ENCODE measurements at regions not wholly inside any gene's neighbourhood (a gene's known extent, or its start where the extent isn't known, plus 50 kb on each side); places are given as distances from the start of the nearest gene placed in this dataset.
"Not testable (repeated sequence)": the region's sequence is repeated elsewhere in the genome, so short reads cannot be mapped to it uniquely, and the experiment has no call there.

DNA sequence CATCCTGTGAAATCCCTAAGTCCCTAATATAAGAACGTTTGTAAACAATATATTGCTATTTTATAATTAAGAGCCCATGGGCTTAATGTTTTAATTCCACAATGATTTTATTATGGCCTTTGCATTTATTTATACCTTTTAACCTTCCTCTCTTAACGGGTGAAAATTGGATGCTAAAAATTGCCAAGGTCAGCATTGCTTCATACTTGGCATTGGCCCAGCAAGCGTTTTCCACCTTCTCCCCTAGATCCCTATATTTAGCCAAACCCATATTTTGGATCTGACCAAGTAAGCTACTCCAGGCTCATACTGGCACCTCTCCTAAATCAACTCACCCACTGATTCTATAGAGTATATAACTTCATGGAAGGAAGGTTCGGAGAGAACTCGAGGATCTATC, 188.0 kb upstream of the NR2F2 start:
- no peak for DNase-seq (ENCODE audit: low read depth)

DNA sequence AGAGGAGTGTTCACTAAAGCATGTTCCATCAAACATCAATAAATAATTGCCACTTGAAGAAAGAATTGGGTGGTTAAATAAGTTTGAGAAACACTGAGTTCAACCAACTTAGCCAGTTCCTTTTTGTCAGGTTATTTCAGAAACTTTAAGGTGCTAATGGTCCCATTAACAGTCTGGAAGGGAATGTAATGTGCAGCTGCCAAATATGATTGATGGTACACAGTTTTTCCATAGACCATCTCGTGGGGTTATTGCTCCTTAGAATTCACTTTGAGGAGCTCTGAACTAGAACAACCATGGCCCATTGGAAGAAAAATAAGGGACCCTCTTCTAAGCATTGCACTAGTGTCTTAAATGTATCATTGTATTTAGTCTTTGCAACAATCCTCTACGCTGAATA, 185.8 kb upstream of the NR2F2 start:
- DNase-seq (ENCODE audit: low read depth): no peak

DNA sequence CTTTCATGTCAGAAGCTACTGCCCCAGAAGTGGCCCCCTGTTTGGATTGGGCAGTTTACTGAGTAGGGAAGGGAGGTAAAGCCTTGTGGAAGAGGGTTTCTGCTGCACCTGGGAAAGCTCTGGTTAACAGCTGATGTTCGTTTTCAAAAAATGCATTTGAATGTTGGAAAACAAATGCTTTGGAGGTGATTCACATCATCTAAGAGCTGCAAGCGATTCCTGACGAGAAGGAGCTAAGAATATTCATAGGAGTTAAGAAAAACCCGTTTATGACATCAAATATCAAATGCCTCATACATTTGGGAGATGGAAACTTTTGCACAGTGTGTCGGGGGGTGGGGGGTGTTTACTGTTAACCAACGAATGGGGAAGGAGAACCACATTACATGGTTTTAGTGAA, 183.8 kb upstream of the NR2F2 start:
- no peak for DNase-seq (ENCODE audit: low read depth)

DNA sequence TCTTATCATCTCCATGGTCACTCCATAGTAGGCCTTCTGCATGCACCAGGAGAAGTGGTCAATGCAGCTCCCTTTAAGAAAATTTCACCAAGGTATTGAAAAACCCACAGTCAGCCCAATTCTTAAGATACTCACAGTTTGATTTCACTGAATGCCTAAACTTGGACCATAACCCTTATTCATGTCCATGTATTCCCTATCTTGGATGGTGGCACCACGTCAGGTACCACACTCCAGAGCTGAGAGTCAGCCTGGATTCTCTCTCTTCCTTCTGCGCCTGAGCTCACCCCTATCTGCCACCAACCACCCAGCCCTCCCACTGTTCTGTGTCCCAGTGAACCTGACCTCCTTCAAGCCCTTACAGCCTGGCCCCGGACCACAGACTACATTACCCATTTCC, 183.2 kb upstream of the NR2F2 start:
- no peak for DNase-seq (ENCODE audit: low read depth)

DNA sequence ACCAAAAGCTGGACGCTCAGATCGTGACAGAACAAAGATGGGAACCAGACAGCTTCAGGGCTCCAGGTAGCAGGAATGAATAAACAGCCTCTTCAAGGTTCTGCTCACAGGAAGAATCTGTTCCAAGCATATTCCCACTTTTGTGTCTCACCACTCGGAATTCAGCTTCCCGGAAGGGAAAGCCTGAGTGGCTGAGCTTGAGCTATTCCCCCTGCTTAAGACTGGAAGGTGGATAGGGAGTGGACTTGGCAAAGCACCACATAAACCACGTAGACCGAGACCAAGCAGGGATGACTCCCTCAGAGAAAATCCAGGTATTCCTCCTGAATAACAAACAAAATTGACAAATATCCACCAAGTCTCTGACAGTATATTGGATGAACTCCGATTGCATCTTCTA, 180.2 kb upstream of the NR2F2 start:
- no peak for DNase-seq (ENCODE audit: low read depth)

DNA sequence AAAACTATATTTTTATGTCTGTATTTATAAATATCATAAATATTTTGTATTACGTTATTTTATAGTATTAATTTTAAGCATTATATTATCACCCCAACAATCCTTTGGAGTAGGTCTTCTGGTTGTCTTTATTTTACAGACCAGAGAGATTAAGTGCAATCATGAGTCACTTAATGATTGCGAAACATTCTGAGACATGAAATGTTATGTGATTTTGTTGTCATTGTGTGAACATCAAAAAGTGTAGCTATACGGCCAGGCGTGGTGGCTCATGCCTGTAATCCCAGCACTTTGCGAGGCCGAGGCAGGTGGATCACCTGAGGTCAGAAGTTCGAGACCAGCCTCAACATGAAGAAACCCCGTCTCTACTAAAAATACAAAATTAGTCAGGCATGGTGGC, 178.8 kb upstream of the NR2F2 start:
- DNase-seq (ENCODE audit: low read depth): not testable (repeated sequence)

DNA sequence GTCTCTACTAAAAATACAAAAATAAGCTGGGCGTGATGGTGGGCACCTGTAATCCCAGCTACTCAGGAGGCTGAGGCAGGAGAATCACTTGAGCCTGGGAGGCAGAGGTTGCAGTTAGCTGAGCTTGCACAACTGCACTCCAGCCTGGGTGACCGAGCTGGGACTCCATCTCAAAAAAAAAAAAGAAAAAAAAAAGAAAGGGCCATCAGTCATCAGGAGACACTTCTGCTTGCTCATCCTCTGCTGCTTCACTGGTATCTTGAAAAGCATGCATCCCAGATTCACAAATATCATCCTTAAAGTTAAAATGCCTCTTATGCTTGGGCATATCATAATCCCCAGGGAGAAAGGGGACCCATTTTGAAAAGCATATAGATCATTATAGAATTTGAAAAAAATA, 176.6 kb upstream of the NR2F2 start:
- DNase-seq (ENCODE audit: low read depth): no peak

DNA sequence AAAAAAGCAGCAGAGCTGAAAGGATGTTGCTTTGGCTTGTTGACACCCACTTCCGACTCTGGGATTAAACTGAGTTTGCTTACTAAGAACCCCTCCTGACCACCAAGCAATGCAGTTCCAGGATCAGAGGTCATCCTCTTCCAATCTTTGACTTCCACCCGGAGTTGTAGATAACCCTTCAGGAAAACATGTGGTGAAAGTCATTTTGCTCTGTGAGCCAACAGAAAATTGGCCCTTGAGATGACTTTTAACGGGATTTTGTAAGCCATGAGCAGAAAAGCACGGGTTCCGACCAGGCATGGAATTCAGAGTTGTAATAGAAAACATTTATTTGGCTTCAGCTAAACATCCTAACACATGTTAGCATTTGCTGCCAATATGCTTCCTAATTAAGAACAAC, 171.6 kb upstream of the NR2F2 start:
- no peak for DNase-seq (ENCODE audit: low read depth)

DNA sequence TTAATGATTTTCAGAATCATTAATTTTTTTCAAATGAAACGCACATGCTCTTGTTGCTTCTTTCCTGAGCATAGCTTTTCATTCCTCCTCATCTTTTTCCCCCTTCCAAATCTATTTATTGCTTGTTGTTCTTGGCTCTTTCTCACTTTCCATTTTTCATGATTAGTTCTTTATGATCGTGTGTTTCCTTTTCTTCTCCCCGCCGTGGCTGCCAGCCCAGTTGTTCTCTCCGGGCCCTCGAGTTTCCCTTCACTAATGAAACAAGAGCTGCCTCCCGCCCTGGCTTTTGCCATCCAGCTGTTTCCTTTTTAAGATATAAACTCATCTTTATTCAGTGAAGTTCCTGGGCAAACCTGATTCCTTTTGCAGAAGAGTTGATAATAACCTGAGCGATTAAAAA, 170.2 kb upstream of the NR2F2 start:
- no peak for DNase-seq (ENCODE audit: low read depth)

DNA sequence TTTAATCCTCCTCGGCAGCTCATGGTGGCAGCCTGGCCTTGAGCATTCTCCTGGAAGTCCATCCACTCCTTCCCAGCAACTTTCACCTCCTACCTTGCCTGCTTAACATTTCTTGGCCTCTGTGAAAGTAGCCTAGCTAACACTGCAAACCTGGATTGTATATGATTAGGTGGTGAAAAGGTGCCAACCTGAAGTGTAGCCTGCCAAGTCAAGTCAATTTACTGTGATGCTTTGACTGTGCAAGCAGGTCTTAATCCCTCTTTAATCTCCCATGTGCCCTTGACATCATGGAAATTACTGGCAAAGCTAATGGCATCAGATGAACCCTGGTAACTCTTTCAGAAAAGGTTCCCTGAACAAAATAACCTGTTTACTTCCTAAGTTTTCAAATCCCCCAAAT, 169.7 kb upstream of the NR2F2 start:
- no peak for DNase-seq (ENCODE audit: low read depth)

DNA sequence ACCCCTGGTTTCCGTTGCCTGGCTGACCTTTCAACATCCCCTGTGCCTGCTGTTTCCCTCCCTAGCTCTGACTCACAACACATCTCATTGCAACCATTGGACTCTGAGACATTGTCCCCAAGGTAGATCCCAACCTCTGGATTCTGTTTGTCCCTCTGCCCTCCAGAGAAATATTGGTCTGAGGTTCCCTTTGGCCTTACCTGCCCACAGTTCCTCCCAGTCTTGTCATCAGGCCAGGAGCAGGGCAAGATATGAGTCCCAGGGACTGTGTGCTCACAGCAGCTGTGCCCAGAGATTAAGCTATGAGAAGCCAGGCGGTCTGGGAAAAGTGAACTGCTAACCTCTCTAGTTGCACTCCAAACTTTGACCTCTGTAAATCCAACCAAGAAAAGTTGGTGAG, 168.2 kb upstream of the NR2F2 start:
- no peak for DNase-seq (ENCODE audit: low read depth)

DNA sequence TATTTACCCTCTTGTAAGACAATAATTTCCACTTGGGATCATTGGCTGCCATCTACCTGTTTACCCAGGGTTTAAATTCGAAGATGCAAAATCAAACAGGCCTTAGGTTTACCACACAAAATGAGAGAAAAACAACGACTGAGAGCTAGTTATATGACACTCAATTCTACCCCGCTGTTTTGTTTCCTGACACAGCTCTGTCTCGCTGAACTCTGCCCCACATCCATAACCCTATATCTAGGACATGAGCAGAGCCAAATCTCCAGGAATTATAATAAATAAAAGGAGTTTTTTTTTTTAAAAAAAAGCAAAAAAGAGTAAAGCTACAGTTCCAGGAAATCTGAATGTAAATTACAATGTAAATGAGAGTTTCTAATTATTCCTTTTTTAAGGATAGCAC, 165.4 kb upstream of the NR2F2 start:
- DNase-seq (ENCODE audit: low read depth): no peak

DNA sequence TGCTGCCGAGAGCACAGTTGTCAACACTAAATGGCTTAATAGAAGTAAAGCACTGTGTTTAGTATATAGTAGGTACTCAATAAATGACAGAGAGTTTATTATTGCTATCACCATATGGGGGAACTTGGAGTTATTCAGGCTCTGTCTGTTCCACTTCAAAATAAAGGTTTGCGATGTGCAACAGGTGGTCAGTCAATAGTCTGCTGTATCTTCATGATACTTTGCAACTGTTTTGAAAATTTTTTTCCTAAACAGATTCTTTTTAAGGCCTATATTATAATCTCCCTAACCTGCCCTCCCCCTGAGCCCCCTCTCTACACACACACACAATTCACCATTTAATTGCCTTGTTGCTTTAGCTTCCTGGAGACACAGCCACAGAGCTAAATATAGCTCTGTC, 164.7 kb upstream of the NR2F2 start:
- DNase-seq (ENCODE audit: low read depth): no peak

DNA sequence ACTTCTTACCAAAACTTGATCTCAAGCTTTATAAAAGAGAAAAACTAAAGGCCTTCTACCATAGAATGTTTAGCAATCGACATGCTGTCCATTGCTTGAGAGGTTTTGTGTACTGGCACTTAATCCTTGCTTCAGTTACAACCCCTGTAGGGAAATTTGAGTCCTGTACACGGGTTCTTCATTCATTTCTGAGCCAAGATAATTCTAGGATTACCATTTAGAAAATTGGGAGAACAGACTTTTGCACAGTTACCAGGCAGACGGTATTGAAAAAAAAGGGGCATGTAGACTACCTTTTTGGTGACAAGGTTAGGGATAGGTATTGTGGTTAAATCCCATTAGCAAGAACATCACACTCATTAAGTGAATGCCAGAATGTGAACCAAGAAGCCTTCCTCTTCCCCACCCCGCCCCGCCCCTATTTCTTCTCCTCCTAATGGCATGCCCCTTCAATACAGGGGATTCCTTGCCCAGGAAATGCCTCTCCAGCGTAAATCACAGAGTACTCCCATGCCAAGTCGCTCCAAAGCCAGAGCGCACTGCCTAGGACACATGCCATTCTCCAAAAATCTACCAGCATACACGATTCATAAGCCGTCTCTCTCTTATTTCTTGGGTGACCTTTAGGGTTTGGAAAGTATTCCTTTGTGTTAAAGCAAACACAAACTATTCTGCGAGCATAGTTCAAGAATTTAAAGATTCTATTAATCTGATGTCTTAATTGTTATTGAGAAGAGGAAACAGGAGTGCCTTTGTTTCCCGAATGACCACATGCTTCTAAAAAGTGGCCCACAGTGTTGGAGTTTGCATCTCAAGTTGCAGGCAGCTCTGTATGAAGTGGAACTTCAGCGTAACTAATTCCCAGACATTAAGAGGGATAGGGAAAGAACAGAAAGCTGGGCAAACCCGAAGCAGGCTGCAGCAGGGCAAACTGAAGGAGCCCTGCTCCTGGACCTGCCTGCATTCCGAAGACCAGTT, 164.0 kb upstream of the NR2F2 start:
- no peak for DNase-seq (ENCODE audit: low read depth)

DNA sequence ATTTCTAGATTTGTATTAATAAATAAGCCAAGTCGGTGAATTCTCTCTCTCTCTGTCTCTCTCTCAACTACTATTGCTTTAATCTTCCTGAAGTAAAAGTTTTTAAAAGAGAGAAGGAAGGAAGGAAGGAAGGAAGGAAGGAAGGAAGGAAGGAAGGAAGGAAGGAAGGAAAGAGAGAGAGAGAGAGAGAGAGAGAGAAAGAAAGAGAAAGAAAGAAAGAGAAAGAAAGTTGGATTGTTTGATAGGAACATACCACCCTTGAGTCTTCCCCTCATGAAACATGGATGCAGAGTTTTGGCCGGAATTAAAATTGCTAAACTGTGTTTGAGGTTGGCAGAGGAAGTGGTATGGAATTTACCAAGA, 159.9 kb upstream of the NR2F2 start:
- DNase-seq (ENCODE audit: low read depth): not testable (repeated sequence)

DNA sequence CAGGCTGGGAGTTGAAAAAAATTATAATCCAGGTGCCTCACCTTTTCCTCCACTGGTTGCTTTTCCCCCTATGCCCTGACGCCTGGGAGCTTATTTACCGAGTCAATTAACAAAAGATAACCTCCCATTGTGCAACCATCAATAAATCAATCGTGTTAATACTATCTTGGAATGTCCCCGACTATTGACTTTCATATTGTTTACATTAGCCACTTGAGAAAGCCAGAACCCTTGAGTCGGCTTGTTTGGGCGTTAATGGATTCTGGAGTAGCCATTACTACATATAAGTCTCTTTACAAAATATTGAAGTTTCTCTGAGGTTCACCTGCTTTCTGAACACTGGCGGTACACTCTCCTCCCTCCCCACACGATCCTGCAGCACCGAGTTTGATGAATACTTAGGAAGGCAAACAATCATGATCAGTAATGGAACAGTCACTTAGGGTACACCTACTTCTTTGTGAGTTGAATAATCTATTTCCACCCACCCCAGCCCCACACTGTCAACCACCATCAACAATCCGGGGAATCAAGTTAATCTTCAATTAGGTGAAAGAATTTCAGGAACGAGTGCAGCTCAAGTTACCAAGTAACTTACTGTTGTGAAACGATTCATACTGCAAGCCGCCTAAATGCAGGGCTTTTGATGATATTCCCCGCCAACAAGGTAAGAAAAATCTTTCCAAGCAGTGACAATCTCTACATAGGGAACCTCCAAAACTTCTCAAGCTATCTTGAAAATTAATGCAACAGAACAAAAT, 159.3 kb upstream of the NR2F2 start:
- no peak for DNase-seq (ENCODE audit: low read depth)

DNA sequence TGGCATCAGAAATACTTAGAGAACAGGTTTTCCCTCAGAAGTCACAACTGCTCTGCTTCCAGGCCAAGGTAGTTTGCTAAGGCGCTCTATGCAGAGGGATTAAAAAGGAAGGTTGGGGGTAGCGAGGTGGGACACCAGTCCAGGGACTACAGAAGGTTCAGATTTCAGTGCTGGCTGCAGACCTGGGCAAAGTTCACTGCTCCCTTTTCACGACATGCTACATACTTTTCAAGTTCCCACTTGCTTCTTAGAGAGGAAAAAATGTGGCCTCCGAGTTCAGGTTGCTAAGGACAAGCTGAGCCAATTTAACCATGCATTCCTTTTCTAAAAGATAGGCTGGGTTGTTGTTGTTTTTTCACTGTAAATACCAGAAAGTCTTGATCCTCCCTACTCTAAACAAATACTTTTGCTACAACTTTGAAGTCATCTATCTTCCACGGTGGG, 158.6 kb upstream of the NR2F2 start:
- DNase-seq (ENCODE audit: low read depth): no peak

DNA sequence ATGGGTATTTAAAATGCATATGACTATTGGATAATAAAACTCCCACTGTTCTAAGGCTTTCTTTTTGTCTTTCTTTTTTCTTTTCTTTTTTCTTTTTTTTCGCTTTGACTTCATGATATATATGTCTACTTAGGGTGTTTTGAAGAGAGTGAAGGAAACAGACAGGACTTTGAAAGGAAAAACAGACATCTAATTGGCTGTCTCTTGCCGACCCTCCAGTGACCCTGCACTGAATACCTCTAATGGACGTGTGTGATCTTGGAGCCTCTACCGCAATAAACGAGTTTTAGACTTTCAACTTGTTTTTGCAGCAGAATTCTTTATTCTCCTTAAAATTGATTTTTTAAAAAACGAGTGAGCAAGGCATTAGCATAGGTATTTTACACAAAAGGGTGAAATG, 158.1 kb upstream of the NR2F2 start:
- no peak for DNase-seq (ENCODE audit: low read depth)

DNA sequence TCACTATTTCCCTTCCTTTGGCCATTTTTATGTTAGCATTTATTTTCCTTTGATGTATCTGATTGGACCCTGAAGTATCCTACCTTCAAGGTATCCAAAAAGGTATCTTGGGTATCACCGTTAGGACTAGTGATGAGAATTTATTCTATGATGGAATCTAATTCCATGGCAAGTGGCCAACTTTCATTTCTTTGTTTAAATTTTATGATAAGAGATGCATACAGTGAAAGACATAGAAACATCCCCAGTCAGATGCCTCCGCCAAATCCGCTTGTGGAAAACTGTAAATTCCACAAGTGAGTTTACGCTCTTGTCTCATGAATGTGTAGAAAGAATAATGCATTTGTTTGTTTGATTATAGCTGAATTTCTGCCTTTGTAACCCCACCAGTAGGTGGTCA, 153.7 kb upstream of the NR2F2 start:
- no peak for DNase-seq (ENCODE audit: low read depth)

DNA sequence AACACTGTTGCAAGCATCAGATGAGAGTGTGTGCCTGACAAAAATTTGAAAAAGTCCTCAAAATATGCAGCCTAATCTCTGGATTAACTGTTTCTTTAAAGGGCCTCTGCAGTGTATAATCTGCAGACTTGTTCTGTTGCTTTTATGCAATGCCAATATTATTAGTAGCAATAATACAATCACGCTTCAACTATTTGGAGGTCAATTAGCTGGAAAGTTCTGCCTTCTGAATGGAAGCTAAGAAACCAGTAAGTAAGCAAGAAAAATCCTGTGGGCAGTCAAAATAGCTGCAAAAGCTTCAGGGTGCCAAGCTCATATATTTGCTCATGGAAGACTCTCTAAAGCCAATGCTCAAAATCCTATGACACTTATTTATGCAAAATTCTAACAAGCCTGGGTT, 153.2 kb upstream of the NR2F2 start:
- no peak for DNase-seq (ENCODE audit: low read depth)

DNA sequence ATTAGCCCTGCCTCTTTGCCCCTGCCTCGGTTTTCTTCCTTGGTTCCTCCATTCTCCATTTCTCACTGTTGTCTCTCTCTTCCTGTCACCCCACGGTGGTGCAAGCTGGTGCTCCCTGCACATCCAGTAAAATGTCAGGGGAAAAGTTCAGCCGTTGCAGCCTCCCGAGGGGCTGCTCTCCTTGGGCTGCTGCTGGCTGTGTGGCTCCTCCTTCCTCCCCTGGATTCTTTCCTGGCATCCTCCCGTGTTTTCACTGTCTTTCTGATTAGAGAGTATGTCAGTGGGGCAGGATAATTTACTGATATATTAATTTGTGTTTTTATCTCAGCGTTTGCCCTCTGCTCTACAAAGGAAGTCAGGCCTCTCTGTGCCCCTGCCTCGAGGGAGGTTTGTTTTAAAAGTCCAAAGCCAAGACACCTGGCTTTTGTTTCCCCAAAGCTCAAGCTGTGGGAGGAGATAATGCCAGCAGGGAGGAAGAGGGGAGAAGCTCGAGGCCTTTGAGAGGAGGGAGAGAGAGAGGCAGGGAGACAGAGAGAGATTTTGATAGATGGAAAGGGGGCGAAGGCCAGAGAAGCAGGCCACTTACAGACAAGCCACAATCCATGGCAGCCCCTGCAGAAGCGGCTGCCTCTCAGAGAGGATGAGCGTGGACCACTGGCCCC, 150.3 kb upstream of the NR2F2 start:
- DNase-seq (ENCODE audit: low read depth): no peak

DNA sequence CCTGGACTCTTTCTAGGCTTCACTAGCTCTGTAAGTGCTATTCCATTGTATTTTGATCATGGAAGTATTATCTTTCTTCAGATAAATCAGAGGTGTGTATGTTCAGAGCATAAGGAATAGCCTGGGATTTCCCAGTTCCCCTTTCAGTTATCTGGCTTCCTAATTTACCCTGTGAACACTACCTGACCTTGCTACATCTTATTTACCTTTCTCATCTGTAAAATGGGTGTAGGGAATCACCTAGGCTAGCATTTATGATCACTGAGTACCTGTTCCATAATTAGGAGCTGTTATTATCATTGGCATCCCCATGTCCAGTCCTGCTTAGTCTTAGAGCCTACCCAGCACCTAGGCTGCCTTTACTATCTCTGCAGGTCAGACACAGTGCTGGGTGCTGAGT, 149.3 kb upstream of the NR2F2 start:
- no peak for DNase-seq (ENCODE audit: low read depth)

DNA sequence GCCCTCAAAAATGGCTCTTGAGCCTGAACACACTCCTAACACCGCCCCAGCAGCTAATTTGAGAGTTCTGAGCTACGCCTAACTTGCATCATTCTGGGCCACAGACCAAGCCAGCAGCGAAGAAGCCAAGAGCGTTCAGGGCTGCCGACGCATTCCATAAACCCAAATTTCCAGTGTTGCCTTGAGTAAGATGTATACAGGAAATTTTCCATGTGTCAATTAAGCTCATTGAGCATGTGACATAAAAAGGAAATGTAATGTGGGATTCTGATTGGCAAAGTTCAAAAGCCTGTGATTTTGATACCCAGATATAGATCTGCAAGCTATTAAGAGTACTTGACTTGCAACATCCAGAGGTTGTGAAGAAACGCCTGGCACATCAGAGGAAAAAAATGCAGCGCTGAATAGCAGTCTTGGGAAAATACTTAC, 148.6 kb upstream of the NR2F2 start:
- DNase-seq (ENCODE audit: low read depth): no peak

All from T-helper 22 cell (primary cell).